SU-DHL-6 (cell line): ENCODE measurements at regions not wholly inside any gene's neighbourhood (a gene's known extent, or its start where the extent isn't known, plus 50 kb on each side); places are given as distances from the start of the nearest gene placed in this dataset.

Experiments
- H2AFZ ChIP-seq: fragments of 200-600 bp; sonication (generic); 2 replicates; pipeline ENCODE4 v1.6.1; 2014; ENCODE audit warnings: low read depth, mild to moderate bottlenecking, moderate library complexity, mixed read lengths, antibody characterized with exemption, low read length; ENCODE audit not compliant: severe bottlenecking
- H3F3A ChIP-seq: fragments of 200-600 bp; shearing (Covaris generic); 2 replicates; pipeline ENCODE4 v1.6.0; 2016; ENCODE audit warnings: antibody characterized with exemption, mild to moderate bottlenecking; ENCODE audit not compliant: insufficient read depth
- H3K27ac ChIP-seq: fragments of 200-600 bp; sonication (generic); 2 replicates; pipeline ENCODE4 v1.5.1; 2016; ENCODE audit warnings: low read depth, mild to moderate bottlenecking, low read length, moderate library complexity, mixed read lengths
- H3K27me3 ChIP-seq: fragments of 200-600 bp; sonication (generic), shearing (Covaris generic); 2 replicates; pipeline ENCODE4 v1.6.0; 2014; ENCODE audit warnings: mild to moderate bottlenecking, low read length
- H3K36me3 ChIP-seq: fragments of 200-600 bp; sonication (generic); 2 replicates; pipeline ENCODE4 v1.6.1; 2014; ENCODE audit warnings: mild to moderate bottlenecking, low read length, mixed read lengths
- H3K4me2 ChIP-seq: fragments of 300-600, 200-600 bp; shearing (Covaris generic), sonication (generic); 2 replicates; pipeline ENCODE4 v1.6.0; 2014; ENCODE audit warnings: low read length, low read depth, mild to moderate bottlenecking; ENCODE audit not compliant: poor library complexity, severe bottlenecking
- H3K4me3 ChIP-seq: fragments of 200-600 bp; sonication (generic); 2 replicates; pipeline ENCODE4 v1.5.1; 2014; ENCODE audit warnings: antibody characterized with exemption, low read length, mild to moderate bottlenecking, mixed read lengths; ENCODE audit not compliant: insufficient read depth, poor library complexity, severe bottlenecking
- H3K79me2 ChIP-seq: fragments of 200-600 bp; sonication (generic); 2 replicates; pipeline ENCODE4 v1.6.1; 2014; ENCODE audit warnings: mild to moderate bottlenecking, low read length, moderate library complexity; ENCODE audit not compliant: insufficient read depth
- H3K9ac ChIP-seq: fragments of 200-600 bp; sonication (generic); 2 replicates; pipeline ENCODE4 v1.7.0; 2014; ENCODE audit warnings: mild to moderate bottlenecking, low read length
- H3K9me2 ChIP-seq: fragments of 200-600 bp; sonication (generic); replicated peaks from 2 replicates; pipeline ENCODE4 v1.6.1; 2014; ENCODE audit warnings: low read length; ENCODE audit not compliant: insufficient read depth
- H3K9me3 ChIP-seq: fragments of 200-600 bp; sonication (generic); 2 replicates; pipeline ENCODE4 v1.6.1; 2014; ENCODE audit warnings: low read length, mixed read lengths; ENCODE audit not compliant: insufficient read depth
- H4K20me1 ChIP-seq: fragments of 200-600 bp; sonication (generic); 2 replicates; pipeline ENCODE4 v1.6.1; 2014; ENCODE audit warnings: low read depth, mild to moderate bottlenecking, antibody characterized with exemption, low read length, moderate library complexity, mixed read lengths
- EZH2phosphoT487 ChIP-seq: fragments of 200-600 bp; sonication (generic), shearing (Covaris generic); conservative IDR thresholded peaks from 2 replicates; pipeline ENCODE4 v1.6.1; 2018; ENCODE audit warnings: mild to moderate bottlenecking, antibody characterized with exemption, low read length, moderate library complexity, mixed read lengths
- TF ChIP-seq, protein P1 (sequence below): fragments of 200-600 bp; sonication (generic); IDR thresholded peaks from one replicate; pipeline ENCODE4 v1.5.1; 2017; ENCODE audit warnings: antibody characterized with exemption, mild to moderate bottlenecking, low read length, moderate library complexity; ENCODE audit not compliant: insufficient read depth, poor library complexity, severe bottlenecking

DNA sequence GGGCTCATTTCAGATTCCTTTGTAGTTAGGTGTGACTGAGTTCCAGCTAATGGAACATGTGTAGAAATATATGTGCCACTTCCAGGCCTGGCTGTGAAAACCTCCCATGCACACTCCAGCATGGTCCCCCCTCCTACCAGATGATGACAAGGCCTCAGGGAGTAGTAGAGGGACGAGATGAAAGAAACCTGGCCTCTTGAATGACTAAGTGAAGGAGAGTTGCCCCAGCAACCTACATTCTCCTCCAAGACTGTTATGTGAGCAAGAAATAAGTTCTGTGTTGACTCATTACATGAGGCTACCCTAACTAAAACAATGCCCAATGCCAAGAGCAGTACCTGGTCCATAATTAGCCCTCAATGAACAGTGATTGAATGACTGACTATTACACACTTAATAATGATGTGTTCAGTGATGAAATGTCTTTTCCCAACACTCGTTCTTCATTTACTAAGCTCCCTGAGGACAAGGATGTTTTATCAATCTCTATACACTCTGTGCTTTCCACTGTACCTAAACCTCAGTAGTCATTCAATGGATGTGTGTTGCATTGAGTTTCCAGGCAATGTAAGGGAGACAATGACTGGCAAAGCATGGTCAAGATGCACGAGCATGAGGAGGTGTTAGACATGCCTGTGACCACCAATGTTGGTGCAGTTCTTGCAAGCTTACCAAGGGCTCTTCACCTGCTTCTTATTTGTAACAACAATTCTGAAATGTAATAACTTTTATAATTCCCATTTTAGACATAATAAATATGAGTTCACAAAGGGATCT lies 62.0 kb upstream of the BCL6 start:
- no peaks in the 10 kb centered on the region for H3K36me3 ChIP-seq
- H3F3A ChIP-seq = no peaks in the 10 kb centered on the region
- no peaks in the 10 kb centered on the region for H3K9me3 ChIP-seq
- H3K4me2 ChIP-seq = no peak overlapping the region
- no peak overlapping the region for H3K9ac ChIP-seq
- H3K4me3 ChIP-seq = no peak overlapping the region
- H4K20me1 ChIP-seq = no peaks in the 10 kb centered on the region
- TF ChIP-seq, protein P1, sequence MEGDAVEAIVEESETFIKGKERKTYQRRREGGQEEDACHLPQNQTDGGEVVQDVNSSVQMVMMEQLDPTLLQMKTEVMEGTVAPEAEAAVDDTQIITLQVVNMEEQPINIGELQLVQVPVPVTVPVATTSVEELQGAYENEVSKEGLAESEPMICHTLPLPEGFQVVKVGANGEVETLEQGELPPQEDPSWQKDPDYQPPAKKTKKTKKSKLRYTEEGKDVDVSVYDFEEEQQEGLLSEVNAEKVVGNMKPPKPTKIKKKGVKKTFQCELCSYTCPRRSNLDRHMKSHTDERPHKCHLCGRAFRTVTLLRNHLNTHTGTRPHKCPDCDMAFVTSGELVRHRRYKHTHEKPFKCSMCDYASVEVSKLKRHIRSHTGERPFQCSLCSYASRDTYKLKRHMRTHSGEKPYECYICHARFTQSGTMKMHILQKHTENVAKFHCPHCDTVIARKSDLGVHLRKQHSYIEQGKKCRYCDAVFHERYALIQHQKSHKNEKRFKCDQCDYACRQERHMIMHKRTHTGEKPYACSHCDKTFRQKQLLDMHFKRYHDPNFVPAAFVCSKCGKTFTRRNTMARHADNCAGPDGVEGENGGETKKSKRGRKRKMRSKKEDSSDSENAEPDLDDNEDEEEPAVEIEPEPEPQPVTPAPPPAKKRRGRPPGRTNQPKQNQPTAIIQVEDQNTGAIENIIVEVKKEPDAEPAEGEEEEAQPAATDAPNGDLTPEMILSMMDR = no peak
- no peak for TF ChIP-seq EZH2phosphoT487
- H2AFZ ChIP-seq = no peak overlapping the region
- no peaks in the 10 kb centered on the region for H3K9me2 ChIP-seq
- no peaks in the 10 kb centered on the region for H3K27me3 ChIP-seq
- no peaks in the 10 kb centered on the region for H3K79me2 ChIP-seq
- H3K27ac ChIP-seq = no peak overlapping the region

DNA sequence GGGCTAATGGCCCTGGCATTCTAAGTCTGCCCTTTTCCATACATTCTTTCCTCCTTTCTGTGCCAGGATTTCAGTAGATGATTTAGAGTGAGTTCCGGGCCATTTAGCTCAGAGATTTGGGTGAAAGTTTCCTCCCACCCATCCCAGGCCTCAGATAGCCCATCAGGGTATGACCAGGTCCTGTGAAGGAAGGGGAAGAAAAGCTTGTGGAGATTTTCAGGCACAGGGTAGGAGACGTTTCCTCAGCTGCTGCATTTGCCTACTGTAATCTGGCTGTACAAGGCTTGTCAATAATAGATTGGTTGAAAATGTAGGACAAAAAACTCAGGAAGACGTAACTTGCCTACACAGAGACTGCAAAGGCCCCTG lies 63.2 kb upstream of the BCL6 start:
- Histone ChIP-seq H3K4me2 (no peak overlapping the region), H3K9me2 (no peaks in the 10 kb centered on the region), H3K4me3 (no peak overlapping the region), H4K20me1 (no peaks in the 10 kb centered on the region), H3K27ac (no peak overlapping the region), H3K27me3 (no peaks in the 10 kb centered on the region), H3K79me2 (no peaks in the 10 kb centered on the region), H3F3A (no peaks in the 10 kb centered on the region), H3K36me3 (no peaks in the 10 kb centered on the region), H3K9me3 (no peaks in the 10 kb centered on the region), H2AFZ (no peak overlapping the region), H3K9ac (no peak overlapping the region)
- TF ChIP-seq EZH2phosphoT487 = no peak
- TF ChIP-seq, protein P1 = no peak

DNA sequence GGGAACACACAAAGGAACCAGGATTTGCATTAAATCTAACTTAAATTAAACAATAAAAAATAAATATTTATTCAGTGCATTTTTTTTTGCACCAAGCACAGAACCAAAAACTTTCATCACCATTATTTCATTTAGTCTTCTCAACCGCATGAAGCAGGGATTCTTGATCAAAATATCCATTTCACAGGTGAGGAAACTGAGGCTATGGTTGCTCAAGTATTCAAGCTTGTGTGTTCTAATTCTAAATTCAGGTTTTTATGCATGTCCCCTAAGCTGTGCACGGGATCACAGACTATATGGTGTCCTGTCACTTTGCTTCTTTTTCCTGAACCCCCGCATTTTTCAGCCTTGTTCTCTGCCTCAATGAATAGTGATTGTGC lies 64.3 kb upstream of the BCL6 start:
- H3K4me2 ChIP-seq = no peak overlapping the region
- no peaks in the 10 kb centered on the region for H4K20me1 ChIP-seq
- no peak overlapping the region for H3K9ac ChIP-seq
- H3F3A ChIP-seq = no peaks in the 10 kb centered on the region
- no peaks in the 10 kb centered on the region for H3K9me2 ChIP-seq
- no peaks in the 10 kb centered on the region for H3K27me3 ChIP-seq
- no peak overlapping the region for H2AFZ ChIP-seq
- no peak for TF ChIP-seq EZH2phosphoT487
- TF ChIP-seq, protein P1 = no peak
- H3K27ac ChIP-seq = no peak overlapping the region
- no peaks in the 10 kb centered on the region for H3K79me2 ChIP-seq
- no peaks in the 10 kb centered on the region for H3K9me3 ChIP-seq
- no peaks in the 10 kb centered on the region for H3K36me3 ChIP-seq
- H3K4me3 ChIP-seq = no peak overlapping the region
